MM.1S (cell line): ENCODE measurements at regions not wholly inside any gene's neighbourhood (a gene's known extent, or its start where the extent isn't known, plus 50 kb on each side); places are given as distances from the start of the nearest gene placed in this dataset.

Source experiments
- EZH2 ChIP-seq: fragments of 300-600 bp; sonication (generic); optimal IDR thresholded peaks from 2 replicates; pipeline ENCODE3; 2017; ENCODE audit warnings: low read depth, mild to moderate bottlenecking, antibody characterized with exemption, low read length, mixed read lengths
- EZH2phosphoT487 ChIP-seq: fragments of 300-600 bp; sonication (generic); IDR thresholded peaks from 2 replicates; pipeline ENCODE4 v1.6.1; 2018; ENCODE audit warnings: antibody characterized with exemption, low read length
- TF ChIP-seq, protein P1 (sequence below): fragments of 300-600 bp; sonication (generic); IDR thresholded peaks from 2 replicates; pipeline ENCODE4 v1.5.1; 2016; ENCODE audit warnings: antibody characterized with exemption, low read length, mixed read lengths

DNA sequence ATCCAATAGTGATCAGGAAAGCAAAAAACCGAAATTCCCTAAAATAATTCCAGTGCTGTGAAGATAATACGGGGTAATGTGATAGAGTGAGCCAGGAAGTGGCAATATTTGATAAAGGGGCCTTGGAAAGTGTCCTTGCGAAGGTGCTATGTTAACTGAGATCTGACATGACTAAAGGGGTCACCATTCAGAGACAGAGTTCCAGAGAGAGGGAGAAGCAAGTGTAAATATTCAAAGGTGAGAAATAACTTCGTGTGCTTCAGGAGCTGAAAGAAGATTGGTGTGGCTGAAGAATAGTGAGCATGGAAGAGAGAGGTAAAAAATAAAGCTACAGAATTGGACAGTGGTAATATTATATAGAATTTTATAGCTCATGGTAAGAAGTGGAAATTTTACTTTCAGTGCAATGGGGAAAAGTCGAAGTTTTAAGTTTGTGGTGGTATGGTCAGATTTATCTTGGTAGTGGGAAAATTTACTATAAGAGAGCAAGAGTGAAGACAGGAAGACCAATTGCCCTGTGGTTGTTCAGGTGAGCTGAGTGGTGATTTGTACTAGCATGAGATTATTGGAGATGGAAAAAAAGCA is 164.5 kb downstream of the JRKL start:
- TF ChIP-seq, protein P1, sequence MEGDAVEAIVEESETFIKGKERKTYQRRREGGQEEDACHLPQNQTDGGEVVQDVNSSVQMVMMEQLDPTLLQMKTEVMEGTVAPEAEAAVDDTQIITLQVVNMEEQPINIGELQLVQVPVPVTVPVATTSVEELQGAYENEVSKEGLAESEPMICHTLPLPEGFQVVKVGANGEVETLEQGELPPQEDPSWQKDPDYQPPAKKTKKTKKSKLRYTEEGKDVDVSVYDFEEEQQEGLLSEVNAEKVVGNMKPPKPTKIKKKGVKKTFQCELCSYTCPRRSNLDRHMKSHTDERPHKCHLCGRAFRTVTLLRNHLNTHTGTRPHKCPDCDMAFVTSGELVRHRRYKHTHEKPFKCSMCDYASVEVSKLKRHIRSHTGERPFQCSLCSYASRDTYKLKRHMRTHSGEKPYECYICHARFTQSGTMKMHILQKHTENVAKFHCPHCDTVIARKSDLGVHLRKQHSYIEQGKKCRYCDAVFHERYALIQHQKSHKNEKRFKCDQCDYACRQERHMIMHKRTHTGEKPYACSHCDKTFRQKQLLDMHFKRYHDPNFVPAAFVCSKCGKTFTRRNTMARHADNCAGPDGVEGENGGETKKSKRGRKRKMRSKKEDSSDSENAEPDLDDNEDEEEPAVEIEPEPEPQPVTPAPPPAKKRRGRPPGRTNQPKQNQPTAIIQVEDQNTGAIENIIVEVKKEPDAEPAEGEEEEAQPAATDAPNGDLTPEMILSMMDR, result no peak
- TF ChIP-seq EZH2 (no peak), EZH2phosphoT487 (no peak)
